A549 (cell line): ENCODE measurements at regions not wholly inside any gene's neighbourhood (a gene's known extent, or its start where the extent isn't known, plus 50 kb on each side); places are given as distances from the start of the nearest gene placed in this dataset.

ENCODE experiments used
- EP300 ChIP-seq, 2 experiments: fragments of >200 bp; sonication (Bioruptor Twin); formaldehyde crosslinking; IDR thresholded peaks; 2 replicates in 1 of 2; 3 replicates in 1 of 2; pipeline ENCODE4 v1.6.1; 2016 to 2017
- MAFK ChIP-seq: fragments of 450-650 bp; IDR thresholded peaks from 2 replicates; pipeline ENCODE4 v1.6.1; 2014; ENCODE audit not compliant: partially characterized antibody
- POLR2A ChIP-seq: IDR thresholded peaks from 2 replicates; pipeline ENCODE4 v1.6.1; 2012; ENCODE audit warnings: mild to moderate bottlenecking, low read length
- RFX5 ChIP-seq: fragments of 450-650 bp; IDR thresholded peaks from 2 replicates; pipeline ENCODE4 v1.7.1; 2014; ENCODE audit warnings: antibody characterized with exemption, mild to moderate bottlenecking, moderate library complexity
- TF ChIP-seq, protein P1 (sequence below): fragments of 150-350 bp; IDR thresholded peaks from 2 replicates; pipeline ENCODE4 v1.6.1; 2014; ENCODE audit warnings: low read depth, mild to moderate bottlenecking, low read length
- TF ChIP-seq, protein P2 (sequence below): fragments of >200 bp; sonication (Bioruptor Twin); formaldehyde crosslinking; IDR thresholded peaks from 3 replicates; pipeline ENCODE4 v1.5.1; 2016

DNA sequence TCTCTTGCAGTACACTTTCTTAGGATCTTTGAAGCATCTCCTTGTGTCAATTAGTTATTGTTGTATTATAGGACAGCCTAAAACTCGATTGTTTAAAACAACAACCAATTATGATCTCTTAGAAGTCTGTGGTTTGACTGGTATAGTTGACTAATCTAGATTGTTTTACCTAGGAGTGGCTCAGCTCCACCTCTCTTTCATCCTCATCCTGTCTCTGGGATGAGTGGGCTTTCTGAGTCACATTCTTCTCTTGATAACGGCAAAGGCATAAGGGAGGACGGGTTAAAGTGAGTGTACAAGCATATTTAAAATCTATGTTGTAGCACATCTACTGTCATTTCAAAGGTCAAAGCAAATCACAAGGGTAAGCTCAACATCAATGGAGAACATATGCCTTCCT is 102.3 kb upstream of the GULP1 start:
- TF ChIP-seq, protein P1, sequence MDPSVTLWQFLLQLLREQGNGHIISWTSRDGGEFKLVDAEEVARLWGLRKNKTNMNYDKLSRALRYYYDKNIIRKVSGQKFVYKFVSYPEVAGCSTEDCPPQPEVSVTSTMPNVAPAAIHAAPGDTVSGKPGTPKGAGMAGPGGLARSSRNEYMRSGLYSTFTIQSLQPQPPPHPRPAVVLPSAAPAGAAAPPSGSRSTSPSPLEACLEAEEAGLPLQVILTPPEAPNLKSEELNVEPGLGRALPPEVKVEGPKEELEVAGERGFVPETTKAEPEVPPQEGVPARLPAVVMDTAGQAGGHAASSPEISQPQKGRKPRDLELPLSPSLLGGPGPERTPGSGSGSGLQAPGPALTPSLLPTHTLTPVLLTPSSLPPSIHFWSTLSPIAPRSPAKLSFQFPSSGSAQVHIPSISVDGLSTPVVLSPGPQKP = no peak
- TF ChIP-seq POLR2A = no peak
- TF ChIP-seq, protein P2, sequence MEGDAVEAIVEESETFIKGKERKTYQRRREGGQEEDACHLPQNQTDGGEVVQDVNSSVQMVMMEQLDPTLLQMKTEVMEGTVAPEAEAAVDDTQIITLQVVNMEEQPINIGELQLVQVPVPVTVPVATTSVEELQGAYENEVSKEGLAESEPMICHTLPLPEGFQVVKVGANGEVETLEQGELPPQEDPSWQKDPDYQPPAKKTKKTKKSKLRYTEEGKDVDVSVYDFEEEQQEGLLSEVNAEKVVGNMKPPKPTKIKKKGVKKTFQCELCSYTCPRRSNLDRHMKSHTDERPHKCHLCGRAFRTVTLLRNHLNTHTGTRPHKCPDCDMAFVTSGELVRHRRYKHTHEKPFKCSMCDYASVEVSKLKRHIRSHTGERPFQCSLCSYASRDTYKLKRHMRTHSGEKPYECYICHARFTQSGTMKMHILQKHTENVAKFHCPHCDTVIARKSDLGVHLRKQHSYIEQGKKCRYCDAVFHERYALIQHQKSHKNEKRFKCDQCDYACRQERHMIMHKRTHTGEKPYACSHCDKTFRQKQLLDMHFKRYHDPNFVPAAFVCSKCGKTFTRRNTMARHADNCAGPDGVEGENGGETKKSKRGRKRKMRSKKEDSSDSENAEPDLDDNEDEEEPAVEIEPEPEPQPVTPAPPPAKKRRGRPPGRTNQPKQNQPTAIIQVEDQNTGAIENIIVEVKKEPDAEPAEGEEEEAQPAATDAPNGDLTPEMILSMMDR = no peak
- TF ChIP-seq EP300 (IDR thresholded peaks at IDR 0.05) = no peak
- no peak for TF ChIP-seq RFX5
- no peak for TF ChIP-seq MAFK
